ENCODE measurements at regions not wholly inside any gene's neighbourhood (a gene's known extent, or its start where the extent isn't known, plus 50 kb on each side); places are given as distances from the start of the nearest gene placed in this dataset.
A peak's percentile ranks its signal among the peaks of the same experiment; 100 is the strongest.

- DNase-seq (ENCODE audit: low read depth, low spot score): no peak
Measured at GRCh38 chr14:89629383-89629782, 212.3 kb upstream of the FOXN3 start.

DNA sequence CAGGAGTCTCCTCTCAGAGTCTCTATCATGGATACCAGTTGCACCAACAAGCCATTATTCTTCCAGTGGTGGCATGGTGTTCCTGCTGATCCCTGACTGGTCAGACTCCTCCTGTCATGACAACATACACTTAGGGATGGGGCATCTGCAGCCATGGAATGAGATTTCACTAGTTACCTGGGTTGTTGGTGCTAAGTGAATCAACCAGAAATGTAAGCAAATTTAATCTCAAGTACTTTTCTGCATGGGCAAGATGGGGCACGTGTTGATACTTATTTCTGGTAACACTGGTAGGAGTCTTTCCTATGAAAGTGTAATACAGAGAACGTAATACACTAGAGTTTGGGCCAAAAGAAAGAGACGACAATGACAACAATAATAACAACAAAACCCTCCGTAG lies 211.5 kb upstream of the FOXN3 start:
- DNase-seq (ENCODE audit: low read depth, low spot score): no peak

DNA sequence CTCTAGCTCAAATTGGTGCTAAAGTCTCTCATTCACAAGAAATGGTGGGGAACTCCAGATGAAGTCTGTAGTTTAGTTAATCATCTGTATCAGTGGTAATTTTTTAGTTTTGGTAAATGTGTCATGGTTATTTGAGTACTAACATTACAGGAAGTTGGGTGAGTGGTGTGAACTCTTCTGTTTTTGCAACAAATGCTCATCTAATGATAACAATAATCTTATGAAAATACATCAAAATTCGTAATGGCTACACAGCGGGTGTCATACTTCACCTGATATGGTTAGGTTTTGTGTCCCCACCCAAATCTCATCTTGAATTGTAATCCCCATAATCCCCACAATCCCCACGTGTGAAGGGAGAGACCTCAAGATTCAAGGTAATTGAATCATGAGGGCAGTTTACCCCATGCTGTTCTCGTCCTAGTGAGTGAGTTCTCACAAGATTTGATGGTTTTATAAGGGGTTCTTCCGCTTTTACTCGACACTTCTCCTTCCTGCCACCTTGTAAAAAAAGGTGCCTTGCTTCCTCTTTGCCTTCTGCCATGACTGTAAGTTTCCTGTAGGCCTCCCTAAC lies 209.3 kb upstream of the FOXN3 start:
- no peak for DNase-seq (ENCODE audit: low read depth, low spot score)

- DNase-seq (ENCODE audit: low read depth, low spot score): no peak
Measured at GRCh38 chr14:89625731-89626232, 208.7 kb upstream of the FOXN3 start.

DNA sequence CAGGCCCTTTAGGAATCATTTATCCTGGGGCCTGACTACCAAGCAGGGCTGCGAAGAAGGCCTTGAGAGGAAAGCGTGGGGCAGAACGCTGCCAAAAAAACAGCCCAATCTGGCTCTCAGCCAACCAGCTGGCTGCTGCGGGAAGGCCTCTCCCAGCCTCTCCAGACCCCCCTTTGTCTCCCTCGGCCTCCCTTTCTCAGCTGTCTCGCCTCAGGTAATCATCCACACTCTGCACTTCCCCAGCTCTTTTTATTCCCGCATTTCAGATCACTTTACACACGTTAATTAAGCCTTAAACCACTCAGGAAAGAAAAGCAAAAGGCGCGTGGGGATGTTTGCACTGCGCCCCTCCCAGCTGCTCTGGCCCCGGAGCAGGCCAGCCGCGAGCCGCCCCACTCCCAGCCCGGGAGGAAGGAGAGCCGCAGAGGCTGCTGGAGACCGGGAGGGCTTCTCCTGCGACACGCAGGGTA lies 208.2 kb upstream of the FOXN3 start:
- no peak for DNase-seq (ENCODE audit: low read depth, low spot score)

DNA sequence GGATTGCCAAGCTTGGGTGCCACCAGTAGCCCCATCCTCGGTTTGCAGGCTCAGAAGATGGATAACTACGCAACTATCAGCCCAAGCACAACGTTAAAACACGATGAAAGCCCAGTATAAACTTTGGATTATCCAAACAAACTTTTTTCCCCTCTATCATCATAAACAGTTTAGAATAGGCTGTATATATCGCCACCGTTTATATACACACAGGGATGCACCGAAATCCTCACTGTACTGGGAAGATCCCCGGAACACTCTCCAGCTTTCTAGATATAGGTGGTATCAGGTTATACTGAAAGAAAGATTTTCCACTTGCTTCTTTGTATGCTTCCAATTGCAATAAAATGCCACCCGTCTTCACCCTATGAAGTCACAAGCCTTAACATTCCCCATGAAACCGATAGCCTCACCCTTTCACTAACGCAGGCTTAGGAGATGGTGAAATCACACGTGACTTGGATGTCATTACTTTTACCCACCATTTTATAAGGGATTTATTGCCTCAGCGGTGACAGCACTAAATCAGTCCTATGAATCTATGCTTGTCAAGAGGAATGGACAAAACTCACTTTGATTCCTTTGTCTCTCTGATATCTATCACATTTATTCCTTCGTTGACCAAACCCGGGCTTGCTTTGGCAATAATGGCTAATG lies 207.6 kb upstream of the FOXN3 start:
- no peak for DNase-seq (ENCODE audit: low read depth, low spot score)

- no peak for DNase-seq (ENCODE audit: low read depth, low spot score)
Measured at GRCh38 chr14:89621791-89622638, 205.0 kb upstream of the FOXN3 start.

DNA sequence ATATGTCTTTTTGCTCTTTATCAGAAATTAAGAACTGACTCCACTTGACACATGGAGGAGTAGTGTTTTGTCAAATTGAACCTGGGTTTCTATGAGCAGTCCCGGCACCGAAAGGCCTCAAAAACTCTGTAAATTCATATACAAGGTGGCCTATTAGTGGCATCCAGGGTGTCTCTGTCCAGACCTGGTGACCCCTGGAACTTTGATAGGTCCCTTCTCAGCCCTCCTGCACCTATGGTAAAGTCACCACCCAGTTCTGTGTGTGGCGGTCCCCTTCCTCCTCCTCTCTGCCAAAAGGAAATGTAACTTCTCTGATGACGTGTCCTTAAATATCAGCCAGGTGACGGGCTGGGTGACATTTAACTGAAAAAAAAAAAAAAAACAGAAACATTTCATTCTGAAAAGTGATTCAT lies 204.0 kb upstream of the FOXN3 start:
- peak; percentile 23 for DNase-seq (ENCODE audit: low read depth, low spot score)

DNA sequence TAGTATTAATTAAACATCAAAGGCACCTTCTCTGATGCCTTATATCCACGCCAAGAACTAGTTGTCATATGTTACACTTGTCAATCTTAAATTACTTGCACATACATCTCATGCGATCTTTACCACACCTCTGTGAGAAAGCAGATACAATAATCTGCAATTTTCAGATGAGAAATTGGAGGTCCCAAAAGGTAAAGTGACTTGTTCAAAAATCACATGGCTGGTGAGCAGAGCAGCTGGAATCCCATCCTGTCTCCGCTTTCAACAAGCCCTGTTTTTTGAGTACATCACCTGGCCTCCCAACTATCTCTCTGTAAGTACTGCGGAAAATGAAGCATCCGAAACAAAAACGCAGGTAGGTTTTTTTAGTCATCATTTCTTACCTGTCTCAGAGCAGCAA lies 203.4 kb upstream of the FOXN3 start:
- no peak for DNase-seq (ENCODE audit: low read depth, low spot score)

DNA sequence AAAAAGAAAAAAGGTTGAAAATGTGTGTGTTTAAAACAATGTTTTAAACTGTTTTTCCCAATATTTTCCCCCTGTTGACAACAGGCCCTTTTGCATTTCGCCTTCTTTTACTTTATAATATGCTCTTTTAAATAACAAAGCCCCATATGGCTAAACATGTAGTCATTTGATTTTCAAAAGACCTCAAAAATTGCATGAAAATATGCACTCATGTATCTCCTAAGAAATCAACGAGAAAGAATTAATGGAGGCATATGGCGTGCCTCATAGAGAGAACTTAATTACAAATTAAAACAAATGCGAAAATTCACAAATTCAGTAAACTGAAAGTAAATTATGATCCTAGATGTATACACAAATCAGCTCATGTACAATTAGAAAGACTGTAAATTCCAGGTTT lies 202.6 kb upstream of the FOXN3 start:
- DNase-seq (ENCODE audit: low read depth, low spot score): no peak

GRCh38 chr14:89618811-89619551 lies 201.9 kb upstream of the FOXN3 start:
- peak; percentile 27 for DNase-seq (ENCODE audit: low read depth, low spot score)

DNA sequence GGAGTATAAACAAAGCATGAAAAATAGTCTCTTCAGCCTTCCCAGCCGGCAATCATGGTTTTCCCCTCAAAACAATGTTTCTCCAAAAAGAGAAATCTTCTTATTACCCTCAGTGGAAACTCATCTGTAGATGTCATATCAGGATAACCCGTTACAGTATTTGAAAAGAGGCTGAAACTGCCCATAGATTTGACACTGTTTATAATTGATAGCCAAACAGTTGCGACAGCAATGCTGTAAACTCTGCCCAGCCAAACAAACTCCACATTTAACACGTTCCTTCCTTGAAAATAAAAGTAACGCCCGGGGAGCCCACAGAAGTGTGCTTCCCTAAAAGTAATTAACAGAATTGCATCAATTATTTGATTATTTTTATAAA lies 201.3 kb upstream of the FOXN3 start:
- DNase-seq (ENCODE audit: low read depth, low spot score): no peak

DNA sequence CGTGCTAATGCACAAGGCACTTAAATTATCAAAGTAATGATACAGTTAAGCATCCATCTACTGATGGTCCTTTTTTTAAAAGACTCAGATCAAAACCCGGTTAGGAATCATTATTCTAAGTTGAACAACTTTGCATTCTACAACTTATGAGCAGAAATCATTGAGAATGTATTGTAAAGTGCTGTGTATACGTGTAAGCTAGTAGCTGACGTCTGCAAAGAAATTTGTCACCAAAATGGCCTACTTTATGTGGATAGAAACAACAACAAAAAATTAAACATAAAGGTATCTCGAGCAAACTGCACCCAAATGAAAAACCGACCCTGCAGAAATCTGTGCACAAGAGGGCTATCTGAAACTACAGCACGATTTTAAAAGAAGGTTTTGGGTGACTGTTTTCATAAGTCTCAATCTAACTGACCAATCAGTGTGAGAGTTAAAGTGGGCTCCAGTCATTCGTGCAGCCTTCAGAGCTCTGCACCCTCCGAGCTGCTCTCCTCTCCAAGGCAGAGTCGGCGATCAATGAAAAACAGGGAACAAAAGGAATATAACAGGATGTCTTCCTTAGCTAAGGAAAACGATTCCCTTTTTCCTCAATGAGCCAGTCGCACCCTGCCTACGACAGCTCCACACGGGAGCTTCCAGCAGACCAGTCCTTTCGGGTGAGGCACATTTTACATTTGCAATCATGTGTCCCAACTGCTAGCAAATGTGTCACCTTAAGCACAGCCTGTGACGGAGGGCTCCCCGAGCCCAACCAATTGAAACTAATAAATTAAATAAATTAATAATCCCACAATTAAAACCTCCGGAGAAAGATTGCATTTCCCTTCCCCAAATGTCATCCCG lies 200.7 kb upstream of the FOXN3 start:
- DNase-seq (ENCODE audit: low read depth, low spot score): no peak

DNA sequence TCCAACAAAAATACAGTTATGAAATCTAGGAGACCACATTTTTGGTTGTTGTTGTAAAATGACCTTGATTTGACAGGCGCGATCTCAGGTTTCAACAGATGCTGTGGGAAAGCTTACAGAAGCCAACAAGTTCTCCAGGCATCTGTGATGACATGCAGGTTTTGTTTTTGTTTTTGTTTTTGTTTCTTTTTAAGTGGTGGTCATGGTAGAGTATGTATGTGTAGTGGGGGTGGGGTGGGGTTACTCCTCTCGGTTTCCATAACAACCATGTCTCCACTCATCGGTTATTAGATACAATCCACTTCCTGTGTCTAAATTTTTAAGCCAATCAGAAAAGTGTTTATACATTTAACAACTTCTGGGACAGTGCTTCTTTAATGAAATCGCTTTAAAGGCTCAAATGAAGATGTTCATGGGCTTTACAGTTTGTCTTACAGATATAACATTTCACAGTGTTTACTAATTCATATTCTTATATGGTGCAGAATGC lies 199.9 kb upstream of the FOXN3 start:
- no peak for DNase-seq (ENCODE audit: low read depth, low spot score)

GRCh38 chr14:89616425-89616824 lies 199.4 kb upstream of the FOXN3 start:
- no peak for DNase-seq (ENCODE audit: low read depth, low spot score)

DNA sequence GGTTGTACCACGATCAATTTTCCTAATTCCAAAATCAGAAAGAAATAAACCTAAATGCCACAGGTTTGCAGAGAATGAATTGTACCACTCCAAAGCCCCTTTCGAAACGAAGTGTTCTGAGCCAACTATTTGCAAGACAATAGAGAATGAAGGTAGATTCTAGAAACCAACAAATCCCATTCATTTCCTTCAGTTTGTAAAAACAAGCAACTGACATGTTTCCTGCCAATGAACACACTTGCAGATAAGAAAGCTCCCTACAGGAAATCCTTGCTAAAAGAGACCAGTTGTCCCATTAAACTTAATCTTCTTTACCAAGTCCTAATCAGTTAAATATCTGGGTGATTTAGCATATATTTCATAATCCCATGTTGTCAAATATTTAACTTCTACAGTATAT lies 198.4 kb upstream of the FOXN3 start:
- no peak for DNase-seq (ENCODE audit: low read depth, low spot score)

DNA sequence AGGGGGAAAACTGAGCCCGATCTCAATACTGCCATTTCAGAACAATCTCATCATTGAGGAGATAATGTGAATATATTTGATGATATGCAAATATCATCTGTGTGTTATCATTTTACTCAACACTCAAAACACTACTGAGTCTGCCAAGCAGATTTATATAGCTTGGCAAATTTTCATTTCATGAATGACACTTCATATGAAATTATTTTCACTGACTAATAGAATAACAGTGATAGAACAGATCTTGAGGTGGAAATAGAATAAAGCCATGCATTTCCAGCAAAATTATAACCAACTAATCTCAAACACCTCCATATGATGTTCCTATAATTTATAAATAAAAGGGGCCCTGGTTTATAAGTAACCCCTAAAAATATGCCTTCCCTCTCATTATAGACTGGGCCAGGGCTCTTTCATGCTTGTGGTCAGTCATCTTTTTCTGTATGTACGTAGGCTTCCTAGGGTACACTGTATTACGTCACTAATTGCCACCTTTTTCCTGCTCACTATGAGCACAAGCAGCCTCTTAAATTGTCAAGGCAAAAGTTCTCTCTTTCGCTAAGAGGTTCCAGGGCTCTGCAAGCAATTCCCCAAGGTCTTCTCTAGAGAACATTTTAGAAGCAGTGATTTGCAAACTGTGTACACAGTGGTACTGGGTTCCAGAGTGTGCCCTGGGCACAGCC lies 197.1 kb upstream of the FOXN3 start:
- DNase-seq (ENCODE audit: low read depth, low spot score): no peak

DNA sequence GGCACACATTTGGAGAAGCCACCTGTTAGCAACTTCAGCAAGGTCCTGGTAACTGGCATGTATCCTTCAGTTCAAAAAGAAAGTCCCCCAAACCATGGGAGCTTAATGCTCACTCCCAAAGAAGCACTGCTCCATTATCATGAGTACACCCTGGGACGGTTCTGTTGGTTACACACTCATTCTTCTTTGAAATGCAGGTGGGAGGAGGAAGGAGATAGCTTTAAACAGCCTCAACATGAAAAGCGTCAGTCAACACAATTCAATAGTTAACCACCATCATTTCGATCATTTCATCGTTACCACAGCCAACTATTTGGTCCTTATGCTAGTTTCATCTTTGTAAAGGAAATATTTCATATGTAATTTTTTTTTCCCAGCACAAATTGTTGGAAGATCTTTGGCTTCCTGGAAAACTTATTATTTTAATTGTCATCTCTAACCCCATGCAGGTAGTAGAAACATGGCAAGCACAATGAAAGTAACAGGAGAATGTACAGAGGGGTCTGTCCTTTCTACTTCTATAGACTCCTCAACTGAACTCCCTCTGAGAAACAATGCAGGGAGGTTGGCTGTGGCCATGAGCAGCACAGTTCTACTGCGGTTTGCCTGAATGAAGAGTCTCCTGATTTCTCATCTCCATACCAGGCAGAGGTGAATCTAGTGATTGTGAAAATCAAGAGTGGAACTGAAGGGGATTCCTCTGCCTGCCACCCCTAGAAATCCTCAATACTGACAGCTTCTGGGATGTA lies 196.4 kb upstream of the FOXN3 start:
- no peak for DNase-seq (ENCODE audit: low read depth, low spot score)

GRCh38 chr14:89609500-89610100 lies 192.6 kb upstream of the FOXN3 start:
- DNase-seq (ENCODE audit: low read depth, low spot score): no peak
